Body of pancreas (tissue), 4 donors: ENCODE measurements at regions not wholly inside any gene's neighbourhood (a gene's known extent, or its start where the extent isn't known, plus 50 kb on each side); places are given as distances from the start of the nearest gene placed in this dataset.
"Not testable (repeated sequence)": the region's sequence is repeated elsewhere in the genome, so short reads cannot be mapped to it uniquely, and the experiment has no call there.

Source experiments
- ATAC-seq: fragments of 150-250 bp; one replicate; pipeline ENCODE4 v1.9.1; 2016
- DNase-seq, 4 donors: peaks; one replicate each; pipeline ENCODE4 v3.0.0-alpha.2; 2019
- H3K27ac ChIP-seq, 4 donors: fragments of 200-600 bp; sonication (generic); 1 replicate in 3 of 4; 2 replicates in 1 of 4; pipeline versions ENCODE4 v1.5.1 to v1.6.1; 2016 to 2019; ENCODE audit warnings: mild to moderate bottlenecking in 1 of 4, mixed read lengths in 1 of 4, moderate library complexity in 1 of 4
- H3K27me3 ChIP-seq, 2 donors: fragments of 200-600 bp; sonication (generic); one replicate each; pipeline ENCODE4 v1.6.0; 2016; ENCODE audit warnings: mild to moderate bottlenecking in 1 of 2
- H3K36me3 ChIP-seq, 2 donors: fragments of 200-600 bp; sonication (generic); replicated peaks in 1 of 2; 2 replicates each; pipeline ENCODE4 v1.5.1; 2016; ENCODE audit warnings: low read depth in 2 of 2; ENCODE audit not compliant: insufficient read depth in 1 of 2
- H3K4me1 ChIP-seq: fragments of 200-600 bp; sonication (generic); one replicate; pipeline ENCODE4 v1.6.0; 2016
- H3K4me3 ChIP-seq, 2 donors: fragments of 200-600 bp; sonication (generic); 1 replicate in 1 of 2; 2 replicates in 1 of 2; pipeline ENCODE4 v1.5.1; 2016 to 2019
- H3K9me3 ChIP-seq, 3 donors: fragments of 200-600 bp; sonication (generic); 1 replicate in 2 of 3; 2 replicates in 1 of 3; pipeline ENCODE4 v1.5.1; 2016
- CTCF ChIP-seq, 7 experiments: fragments of 450-650 bp in 4 of 7; fragments of 200-600 bp in 3 of 7; sonication (generic) in 3 of 7; IDR thresholded peaks; one replicate each; pipeline ENCODE4 v1.5.1; 2016 to 2019; ENCODE audit warnings: antibody characterized with exemption in 7 of 7
- POLR2A ChIP-seq, 3 donors: fragments of 450-650 bp; IDR thresholded peaks; one replicate each; pipeline ENCODE4 v1.6.1; 2016; ENCODE audit warnings: antibody characterized with exemption in 3 of 3, mild to moderate bottlenecking in 2 of 3
- WGBS, 2 donors: methylation state at CpG; one replicate each; pipeline ENCODE4 v1.1.5; 2017; 5-methylcytosine and 5-hydroxymethylcytosine counted together
- intact Hi-C: fragments of 100-400 bp; cut with DNase I; formaldehyde crosslinking; loops from one replicate; pipeline ENCODE4 v1.15.1; 2023

DNA sequence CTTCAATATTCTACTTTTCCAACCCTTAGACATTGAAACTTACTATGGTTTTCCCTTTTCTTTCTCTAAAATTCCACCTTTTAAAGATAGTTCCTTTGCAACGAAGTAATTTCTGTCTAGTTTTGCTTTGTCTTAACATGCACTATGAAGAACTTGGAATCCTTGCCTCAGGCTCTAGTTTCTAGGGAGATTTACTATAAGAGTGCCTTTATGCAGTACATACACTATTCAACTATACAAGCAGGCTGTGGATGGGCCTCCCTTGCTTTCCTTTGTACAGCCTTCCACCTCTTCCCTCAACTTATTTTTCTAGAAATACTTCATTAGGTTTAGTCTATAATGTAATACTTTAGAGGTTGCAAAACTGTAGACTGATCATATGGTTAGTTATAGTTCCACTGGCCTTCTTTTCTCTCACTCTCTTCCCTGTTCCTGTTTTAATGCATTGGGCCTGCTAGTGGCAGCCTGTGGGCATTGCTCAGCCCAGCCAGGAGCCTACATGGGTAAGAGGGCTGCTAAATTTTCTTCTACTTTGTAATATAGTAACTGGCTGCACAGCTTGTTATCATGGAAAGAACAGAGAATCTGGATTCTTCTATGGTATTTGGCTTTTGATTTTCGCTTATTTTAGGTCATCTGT is 100.2 kb downstream of the C11orf87 start:
- no peak overlapping the region for H3K4me3 ChIP-seq
- intact Hi-C loops = no loop called here
- no peak overlapping the region for H3K27ac ChIP-seq
- H3K36me3 ChIP-seq = no peaks in the 10 kb centered on the region
- no peaks in the 10 kb centered on the region for H3K9me3 ChIP-seq
- TF ChIP-seq CTCF (IDR thresholded peaks at IDR 0.05) (no peak), POLR2A (IDR thresholded peaks at IDR 0.05) (no peak)
- ATAC-seq (no peak), DNase-seq (no peak)
- no peaks in the 10 kb centered on the region for H3K27me3 ChIP-seq
- H3K4me1 ChIP-seq = peaks cover 4% of the 10 kb centered on the region
- WGBS, 2 donors = 74 to 76% methylated on average over 2 of the region's 2 CpGs

GRCh38 chr11:109525636-109526035 is 103.6 kb downstream of the C11orf87 start:
- H3K36me3 ChIP-seq, DNase-seq, H3K27ac ChIP-seq, H3K27me3 ChIP-seq, intact Hi-C loops, H3K4me3 ChIP-seq, H3K4me1 ChIP-seq, H3K9me3 ChIP-seq, ATAC-seq: not testable (repeated sequence)
- WGBS, 2 donors = 84 to 91% methylated on average over 7 of the region's 7 CpGs

- ATAC-seq (no peak), DNase-seq (no peak)
- no peak for TF ChIP-seq CTCF (IDR thresholded peaks at IDR 0.05)
- no peak for TF ChIP-seq POLR2A (IDR thresholded peaks at IDR 0.05)
- Histone ChIP-seq H3K9me3 (no peaks in the 10 kb centered on the region), H3K4me1 (peaks cover 6% of the 10 kb centered on the region), H3K27ac (no peak overlapping the region), H3K27me3 (no peaks in the 10 kb centered on the region), H3K4me3 (no peak overlapping the region), H3K36me3 (no peaks in the 10 kb centered on the region)
- intact Hi-C loops = no loop called here
- 78 to 79% methylated on average over 5 of the region's 5 CpGs for WGBS, 2 donors
Observed at GRCh38 chr11:109526061-109526460, 104.1 kb downstream of the C11orf87 start.

- Histone ChIP-seq H3K27me3 (no peaks in the 10 kb centered on the region), H3K9me3 (no peaks in the 10 kb centered on the region), H3K27ac (no peak overlapping the region), H3K36me3 (no peaks in the 10 kb centered on the region), H3K4me3 (no peak overlapping the region), H3K4me1 (peaks cover 6% of the 10 kb centered on the region)
- WGBS, 2 donors = 30 to 42% methylated on average over 4 of the region's 4 CpGs
- intact Hi-C loops = no loop called here
- TF ChIP-seq CTCF (IDR thresholded peaks at IDR 0.05) (no peak), POLR2A (IDR thresholded peaks at IDR 0.05) (no peak)
- DNase-seq = no peak
- no peak for ATAC-seq
Observed at GRCh38 chr11:109526931-109527330, 104.9 kb downstream of the C11orf87 start.

- Histone ChIP-seq H3K4me1 (peaks cover 6% of the 10 kb centered on the region), H3K27me3 (no peaks in the 10 kb centered on the region), H3K4me3 (no peak overlapping the region), H3K27ac (no peak overlapping the region), H3K36me3 (no peaks in the 10 kb centered on the region), H3K9me3 (no peaks in the 10 kb centered on the region)
- intact Hi-C loops = no loop called here
- 11% methylated on average over 1 of the region's 1 CpG for WGBS, 2 donors
- no peak for ATAC-seq
- TF ChIP-seq CTCF (IDR thresholded peaks at IDR 0.05) = no peak
- TF ChIP-seq POLR2A (IDR thresholded peaks at IDR 0.05) = no peak
- no peak for DNase-seq
Observed at GRCh38 chr11:109527496-109527895, 105.5 kb downstream of the C11orf87 start.
